PC-9 (cell line): ENCODE measurements at regions not wholly inside any gene's neighbourhood (a gene's known extent, or its start where the extent isn't known, plus 50 kb on each side); places are given as distances from the start of the nearest gene placed in this dataset.

Experiments
- CTCF ChIP-seq: fragments of 200-600 bp; sonication (generic); conservative IDR thresholded peaks from 2 replicates; pipeline ENCODE4 v1.6.1; 2017; ENCODE audit warnings: mixed run types, antibody characterized with exemption, mild to moderate bottlenecking, moderate library complexity
- EZH2 ChIP-seq: fragments of 200-600 bp; sonication (generic); IDR thresholded peaks from 2 replicates; pipeline ENCODE4 v1.8.0; 2017; ENCODE audit warnings: antibody characterized with exemption, low read depth

GRCh38 chr14:37842106-37842505 lies 246.7 kb downstream of the TTC6 start:
- TF ChIP-seq CTCF = no peak
- TF ChIP-seq EZH2 = no peak
